ENCODE measurements at regions not wholly inside any gene's neighbourhood (a gene's known extent, or its start where the extent isn't known, plus 50 kb on each side); places are given as distances from the start of the nearest gene placed in this dataset.

DNA sequence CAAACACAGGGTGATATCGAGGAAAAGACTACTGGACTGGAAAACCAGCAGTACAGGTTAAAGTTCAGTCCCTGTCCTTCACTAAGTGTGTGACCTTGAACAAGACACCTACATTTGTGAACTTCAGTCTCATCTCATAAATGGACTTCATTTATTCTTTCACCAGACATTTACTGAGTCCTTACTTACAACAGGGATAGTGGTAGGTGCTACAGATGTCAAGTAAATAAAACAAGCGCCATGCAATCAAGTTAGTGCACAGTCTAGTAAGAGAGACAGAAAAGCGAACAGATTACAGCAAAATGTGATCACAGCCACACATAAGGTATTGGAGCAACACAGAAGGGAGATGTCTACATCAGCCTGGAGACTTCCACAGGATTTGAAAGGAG is 413.2 kb downstream of the ACTL7B start:
- intact Hi-C loops (cut with micrococcal nuclease): no loop called here
- Histone ChIP-seq H3K4me3 (replicated peaks in 1 of 3; ENCODE audit: low read depth in 2 of 3, low read length in 3 of 3) (no peak overlapping the region), H3K9ac (ENCODE audit: insufficient read depth, low read length, poor library complexity, severe bottlenecking) (no peak overlapping the region), H3K9me3 (replicated peaks in 1 of 2; ENCODE audit: control insufficient read depth in 1 of 2, insufficient read depth in 1 of 2, low read length in 2 of 2) (no peaks in the 10 kb centered on the region), H3K4me2 (replicated peaks; ENCODE audit: extremely low read depth, low read length, poor library complexity, severe bottlenecking) (no peak overlapping the region), H3K4me1 (ENCODE audit: control insufficient read depth in 1 of 2, insufficient read depth in 2 of 2, low read length in 2 of 2) (no peaks in the 10 kb centered on the region), H2AFZ (ENCODE audit: insufficient read depth, low read depth, low read length, poor library complexity, severe bottlenecking) (no peak overlapping the region), H3K27ac (ENCODE audit: low read depth in 1 of 2, low read length in 2 of 2) (no peak overlapping the region), H3K27me3 (ENCODE audit: control insufficient read depth in 2 of 2, insufficient read depth in 2 of 2, low read length in 2 of 2) (no peaks in the 10 kb centered on the region), H3K79me2 (ENCODE audit: insufficient read depth, low read length) (no peaks in the 10 kb centered on the region), H3K36me3 (replicated peaks in 1 of 2; ENCODE audit: control insufficient read depth in 1 of 2, insufficient read depth in 2 of 2, low read length in 2 of 2) (no peaks in the 10 kb centered on the region), H4K20me1 (ENCODE audit: insufficient read depth, low read length) (no peaks in the 10 kb centered on the region)
- peaks cover 0 to 3% (median 0%) of the 10 kb centered on the region in 7 donors for H3K9me3 Mint-ChIP-seq
- H3K4me3 Mint-ChIP-seq: no peak overlapping the region
- TF ChIP-seq, protein P1, sequence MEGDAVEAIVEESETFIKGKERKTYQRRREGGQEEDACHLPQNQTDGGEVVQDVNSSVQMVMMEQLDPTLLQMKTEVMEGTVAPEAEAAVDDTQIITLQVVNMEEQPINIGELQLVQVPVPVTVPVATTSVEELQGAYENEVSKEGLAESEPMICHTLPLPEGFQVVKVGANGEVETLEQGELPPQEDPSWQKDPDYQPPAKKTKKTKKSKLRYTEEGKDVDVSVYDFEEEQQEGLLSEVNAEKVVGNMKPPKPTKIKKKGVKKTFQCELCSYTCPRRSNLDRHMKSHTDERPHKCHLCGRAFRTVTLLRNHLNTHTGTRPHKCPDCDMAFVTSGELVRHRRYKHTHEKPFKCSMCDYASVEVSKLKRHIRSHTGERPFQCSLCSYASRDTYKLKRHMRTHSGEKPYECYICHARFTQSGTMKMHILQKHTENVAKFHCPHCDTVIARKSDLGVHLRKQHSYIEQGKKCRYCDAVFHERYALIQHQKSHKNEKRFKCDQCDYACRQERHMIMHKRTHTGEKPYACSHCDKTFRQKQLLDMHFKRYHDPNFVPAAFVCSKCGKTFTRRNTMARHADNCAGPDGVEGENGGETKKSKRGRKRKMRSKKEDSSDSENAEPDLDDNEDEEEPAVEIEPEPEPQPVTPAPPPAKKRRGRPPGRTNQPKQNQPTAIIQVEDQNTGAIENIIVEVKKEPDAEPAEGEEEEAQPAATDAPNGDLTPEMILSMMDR (IDR thresholded peaks at IDR 0.05): no peak
- no peaks in the 10 kb centered on the region for H3K36me3 Mint-ChIP-seq
- no peak for DNase-seq
- WGBS (ENCODE audit: insufficient coverage): 94% methylated on average over 2 of the region's 3 CpGs
- no peaks in the 10 kb centered on the region for H3K27me3 Mint-ChIP-seq (ENCODE audit: low read depth in 3 of 3)
- peaks cover 3% of the 10 kb centered on the region for H3K4me1 Mint-ChIP-seq
- no peak overlapping the region for H3K27ac Mint-ChIP-seq

DNA sequence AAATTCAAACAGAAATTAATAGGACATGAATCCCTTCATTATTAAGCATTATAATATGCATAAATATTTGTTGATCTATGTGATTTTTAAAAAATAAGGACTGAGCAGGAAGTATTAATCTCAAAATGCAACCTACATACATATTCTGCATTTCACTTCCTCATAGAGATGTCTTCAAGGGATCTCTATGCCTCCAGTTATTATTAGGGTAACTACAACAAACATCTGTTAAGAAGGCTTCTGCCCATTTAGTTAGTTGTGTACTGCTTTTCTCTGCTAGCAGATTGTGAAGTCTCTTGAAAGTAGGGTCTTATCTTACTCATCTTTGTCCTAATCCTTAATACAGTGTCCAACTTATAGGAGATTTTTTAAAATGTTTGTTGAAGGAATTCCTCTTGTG is 414.1 kb downstream of the ACTL7B start:
- TF ChIP-seq, protein P1 (IDR thresholded peaks at IDR 0.05): no peak
- no peaks in the 10 kb centered on the region for H4K20me1 ChIP-seq (ENCODE audit: insufficient read depth, low read length)
- Mint-ChIP-seq H3K27ac (no peak overlapping the region), H3K4me1 (peaks cover 3% of the 10 kb centered on the region), H3K9me3 (peaks cover 0 to 2% (median 0%) of the 10 kb centered on the region in 7 donors), H3K4me3 (no peak overlapping the region), H3K36me3 (no peaks in the 10 kb centered on the region), H3K27me3 (ENCODE audit: low read depth in 3 of 3) (no peaks in the 10 kb centered on the region)
- H3K27me3 ChIP-seq (ENCODE audit: control insufficient read depth in 2 of 2, insufficient read depth in 2 of 2, low read length in 2 of 2): no peaks in the 10 kb centered on the region
- intact Hi-C loops (cut with micrococcal nuclease): no loop called here
- no peaks in the 10 kb centered on the region for H3K79me2 ChIP-seq (ENCODE audit: insufficient read depth, low read length)
- H3K36me3 ChIP-seq (replicated peaks in 1 of 2; ENCODE audit: control insufficient read depth in 1 of 2, insufficient read depth in 2 of 2, low read length in 2 of 2): no peaks in the 10 kb centered on the region
- H3K4me3 ChIP-seq (replicated peaks in 1 of 3; ENCODE audit: low read depth in 2 of 3, low read length in 3 of 3): no peak overlapping the region
- no peak overlapping the region for H3K9ac ChIP-seq (ENCODE audit: insufficient read depth, low read length, poor library complexity, severe bottlenecking)
- H3K9me3 ChIP-seq (replicated peaks in 1 of 2; ENCODE audit: control insufficient read depth in 1 of 2, insufficient read depth in 1 of 2, low read length in 2 of 2): no peaks in the 10 kb centered on the region
- H2AFZ ChIP-seq (ENCODE audit: insufficient read depth, low read depth, low read length, poor library complexity, severe bottlenecking): no peak overlapping the region
- no peak overlapping the region for H3K4me2 ChIP-seq (replicated peaks; ENCODE audit: extremely low read depth, low read length, poor library complexity, severe bottlenecking)
- H3K4me1 ChIP-seq (ENCODE audit: control insufficient read depth in 1 of 2, insufficient read depth in 2 of 2, low read length in 2 of 2): no peaks in the 10 kb centered on the region
- DNase-seq: no peak
- no peak overlapping the region for H3K27ac ChIP-seq (ENCODE audit: low read depth in 1 of 2, low read length in 2 of 2)

All from CD14-positive monocyte (primary cell).